Activated CD8-positive, alpha-beta T cell treated with anti-CD3 and anti-CD28 coated beads, Interleukin-2, amount 10 ng/mL, durations not matched to agents 7 days and 5 days (primary cell): ENCODE measurements at regions not wholly inside any gene's neighbourhood (a gene's known extent, or its start where the extent isn't known, plus 50 kb on each side); places are given as distances from the start of the nearest gene placed in this dataset.
"Not testable (repeated sequence)": the region's sequence is repeated elsewhere in the genome, so short reads cannot be mapped to it uniquely, and the experiment has no call there.

Experiments used
- ATAC-seq: fragments of 150-1000 bp; cut with Tn5 transposase; one replicate; pipeline ENCODE4 v1.10.0; 2021; ENCODE audit warnings: moderate library complexity
- CTCF ChIA-PET: fragments of 350-600 bp; sonication (Branson Sonifier 250); formaldehyde crosslinking; loops from one replicate; lab custom pipeline; 2021; ENCODE audit warnings: antibody characterized with exemption; lab: Charles Lee
- POLR2A ChIA-PET: fragments of 350-600 bp; sonication (Branson Sonifier 250); formaldehyde crosslinking; loops from one replicate; lab custom pipeline; 2021; ENCODE audit warnings: antibody characterized with exemption; lab: Charles Lee
- DNase-seq: peaks from one replicate; pipeline ENCODE4 v3.0.0-alpha.2; 2020
- H3K27ac Mint-ChIP-seq: one replicate; pipeline ENCODE4 v1.8.0; 2021; ENCODE audit warnings: mild to moderate bottlenecking, mixed read lengths
- H3K27me3 Mint-ChIP-seq: one replicate; pipeline ENCODE4 v1.8.0; 2021; ENCODE audit warnings: low read depth, mixed read lengths
- H3K36me3 Mint-ChIP-seq: one replicate; pipeline ENCODE4 v1.8.0; 2021; ENCODE audit warnings: low read depth, mixed read lengths
- H3K4me1 Mint-ChIP-seq: one replicate; pipeline ENCODE4 v1.8.0; 2021; ENCODE audit warnings: low read depth, mixed read lengths
- H3K4me3 Mint-ChIP-seq: one replicate; pipeline ENCODE4 v1.8.0; 2021; ENCODE audit warnings: mild to moderate bottlenecking, mixed read lengths
- H3K9me3 Mint-ChIP-seq: one replicate; pipeline ENCODE4 v1.8.0; 2022; ENCODE audit warnings: mixed read lengths; ENCODE audit not compliant: insufficient read depth

DNA sequence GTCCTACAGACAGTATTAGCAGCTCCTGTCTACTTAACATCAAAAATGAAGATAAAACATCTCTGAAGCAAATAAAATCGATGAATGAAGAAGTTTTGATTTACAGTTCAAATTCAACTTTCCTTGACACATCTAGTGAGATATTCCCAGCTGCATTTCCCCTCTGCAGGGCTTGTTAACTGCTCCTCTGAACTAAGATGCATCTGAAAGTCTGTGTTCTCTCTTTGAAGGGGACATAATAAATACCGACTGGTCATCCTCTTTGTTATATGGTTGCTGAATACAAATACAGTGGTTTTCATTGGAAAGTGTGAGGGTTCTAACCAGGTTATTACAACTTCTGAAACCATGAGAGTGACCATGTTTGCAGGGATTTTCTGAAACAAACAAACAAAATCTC lies 266.4 kb upstream of the SLC16A7 start:
- no peak for ATAC-seq
- ChIA-PET POLR2A (no interaction called here), CTCF (no interaction called here)
- no peak for DNase-seq
- H3K27me3 Mint-ChIP-seq: no peaks in the 10 kb centered on the region
- H3K27ac Mint-ChIP-seq: no peak overlapping the region
- no peaks in the 10 kb centered on the region for H3K9me3 Mint-ChIP-seq
- H3K36me3 Mint-ChIP-seq: no peaks in the 10 kb centered on the region
- H3K4me1 Mint-ChIP-seq: no peaks in the 10 kb centered on the region
- H3K4me3 Mint-ChIP-seq: no peak overlapping the region

GRCh38 chr12:59328395-59329075 lies 267.3 kb upstream of the SLC16A7 start:
- H3K9me3 Mint-ChIP-seq, CTCF ChIA-PET, H3K27ac Mint-ChIP-seq, H3K27me3 Mint-ChIP-seq, POLR2A ChIA-PET, DNase-seq, H3K4me3 Mint-ChIP-seq, H3K36me3 Mint-ChIP-seq, ATAC-seq, H3K4me1 Mint-ChIP-seq: not testable (repeated sequence)

DNA sequence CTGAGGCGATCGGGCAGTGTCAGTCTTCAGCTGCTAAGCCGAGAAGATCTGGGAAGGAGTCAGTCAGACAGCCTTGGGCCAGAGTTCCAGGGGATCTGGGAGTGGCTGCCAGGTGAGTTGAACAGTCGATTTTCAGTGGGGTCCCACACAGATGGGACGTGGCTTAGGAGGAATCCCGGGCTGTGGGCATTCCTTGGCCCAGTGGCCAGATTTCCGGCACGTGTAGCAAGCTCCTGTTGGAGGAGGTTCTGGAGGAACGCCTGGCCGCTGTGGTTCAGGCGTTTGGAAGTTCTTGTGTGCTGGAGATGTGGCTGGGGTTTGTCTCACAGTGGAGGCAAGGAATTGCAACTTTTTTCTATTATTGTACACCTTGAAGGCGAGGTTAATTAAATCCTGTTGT lies 269.4 kb upstream of the SLC16A7 start:
- H3K4me1 Mint-ChIP-seq, H3K9me3 Mint-ChIP-seq, DNase-seq, POLR2A ChIA-PET, H3K27ac Mint-ChIP-seq, CTCF ChIA-PET, H3K4me3 Mint-ChIP-seq, H3K27me3 Mint-ChIP-seq, H3K36me3 Mint-ChIP-seq, ATAC-seq: not testable (repeated sequence)

DNA sequence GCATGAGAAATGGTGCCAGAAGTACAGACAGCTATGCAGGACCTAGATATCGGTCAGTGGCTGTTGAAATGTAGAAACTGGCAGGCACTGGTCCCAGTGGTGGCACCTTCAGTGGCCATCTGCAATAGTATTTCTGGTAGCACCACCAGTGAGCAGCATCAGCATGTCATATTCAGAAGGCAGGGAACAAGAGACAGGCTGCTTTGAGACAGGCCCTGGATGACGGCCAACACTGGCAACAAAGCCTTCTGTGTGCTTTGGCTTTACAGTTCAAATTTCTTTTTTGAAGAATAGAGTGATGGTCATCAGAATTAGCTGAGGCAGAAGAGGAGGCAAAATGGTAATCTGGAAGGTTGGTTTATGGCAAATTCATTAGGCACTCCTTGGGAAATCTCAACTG lies 273.4 kb upstream of the SLC16A7 start:
- H3K4me1 Mint-ChIP-seq: no peaks in the 10 kb centered on the region
- no peaks in the 10 kb centered on the region for H3K36me3 Mint-ChIP-seq
- no peaks in the 10 kb centered on the region for H3K9me3 Mint-ChIP-seq
- H3K27ac Mint-ChIP-seq: no peak overlapping the region
- H3K27me3 Mint-ChIP-seq: no peaks in the 10 kb centered on the region
- no peak for DNase-seq
- no peak for ATAC-seq
- POLR2A ChIA-PET: no interaction called here
- H3K4me3 Mint-ChIP-seq: no peak overlapping the region
- CTCF ChIA-PET: no interaction called here

DNA sequence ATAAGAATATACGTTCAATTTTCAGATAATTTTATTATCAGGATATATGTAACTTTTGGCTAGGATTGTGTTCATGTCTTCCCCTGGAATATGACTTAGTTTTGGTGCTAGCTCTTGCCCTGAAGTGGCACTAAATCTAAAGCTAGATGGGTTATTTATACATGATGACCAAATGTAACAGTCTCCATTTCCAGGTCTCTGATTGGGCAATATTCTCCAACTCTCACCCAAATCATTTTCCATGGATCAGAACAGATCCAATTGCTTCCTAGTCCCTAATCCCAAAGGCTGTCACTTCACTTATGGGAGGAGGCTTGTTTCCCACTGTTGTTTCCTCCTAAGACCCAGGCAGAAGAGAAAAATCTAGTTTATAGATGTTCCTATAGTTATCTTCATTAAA lies 274.6 kb upstream of the SLC16A7 start:
- Mint-ChIP-seq H3K4me1 (no peaks in the 10 kb centered on the region), H3K27me3 (no peaks in the 10 kb centered on the region), H3K4me3 (no peak overlapping the region), H3K27ac (no peak overlapping the region), H3K36me3 (no peaks in the 10 kb centered on the region), H3K9me3 (no peaks in the 10 kb centered on the region)
- CTCF ChIA-PET: no interaction called here
- no peak for DNase-seq
- POLR2A ChIA-PET: no interaction called here
- no peak for ATAC-seq

- DNase-seq: no peak
- Mint-ChIP-seq H3K9me3 (no peaks in the 10 kb centered on the region), H3K4me1 (no peaks in the 10 kb centered on the region), H3K36me3 (no peaks in the 10 kb centered on the region), H3K27ac (no peak overlapping the region), H3K4me3 (no peak overlapping the region), H3K27me3 (no peaks in the 10 kb centered on the region)
- ChIA-PET POLR2A (no interaction called here), CTCF (no interaction called here)
- no peak for ATAC-seq
Measured at GRCh38 chr12:59320112-59320511, 275.7 kb upstream of the SLC16A7 start.

GRCh38 chr12:59318940-59319339 lies 276.9 kb upstream of the SLC16A7 start:
- H3K27ac Mint-ChIP-seq: no peak overlapping the region
- DNase-seq (no peak), ATAC-seq (no peak)
- H3K27me3 Mint-ChIP-seq: no peaks in the 10 kb centered on the region
- H3K4me3 Mint-ChIP-seq: no peak overlapping the region
- CTCF ChIA-PET: no interaction called here
- no peaks in the 10 kb centered on the region for H3K36me3 Mint-ChIP-seq
- POLR2A ChIA-PET: no interaction called here
- H3K9me3 Mint-ChIP-seq: no peaks in the 10 kb centered on the region
- no peaks in the 10 kb centered on the region for H3K4me1 Mint-ChIP-seq

DNA sequence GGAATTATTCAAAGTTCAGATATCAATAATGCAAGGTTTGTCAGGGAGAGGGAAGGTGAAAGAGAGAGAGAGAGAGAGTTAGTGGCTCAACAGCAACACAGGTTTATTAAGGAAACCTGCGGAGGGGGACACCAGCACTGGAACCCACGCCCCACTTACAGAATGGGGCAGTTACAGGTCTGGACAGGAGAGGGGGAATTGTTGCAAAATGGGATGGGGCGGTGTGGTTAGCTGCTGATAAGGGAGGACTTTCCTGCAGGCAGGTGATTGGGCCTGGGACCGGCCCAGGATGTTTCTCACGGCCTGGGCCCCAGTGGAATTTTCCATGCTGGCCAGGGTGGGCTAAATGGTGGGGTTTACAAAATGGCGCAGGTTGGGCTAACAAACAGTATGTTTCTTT lies 278.2 kb upstream of the SLC16A7 start:
- no peak overlapping the region for H3K27ac Mint-ChIP-seq
- POLR2A ChIA-PET: no interaction called here
- no peaks in the 10 kb centered on the region for H3K36me3 Mint-ChIP-seq
- ATAC-seq: no peak
- no peak for DNase-seq
- no peaks in the 10 kb centered on the region for H3K27me3 Mint-ChIP-seq
- CTCF ChIA-PET: no interaction called here
- no peaks in the 10 kb centered on the region for H3K4me1 Mint-ChIP-seq
- H3K4me3 Mint-ChIP-seq: no peak overlapping the region
- H3K9me3 Mint-ChIP-seq: no peaks in the 10 kb centered on the region

- H3K27ac Mint-ChIP-seq: no peak overlapping the region
- no peak overlapping the region for H3K4me3 Mint-ChIP-seq
- H3K9me3 Mint-ChIP-seq: peaks cover 4% of the 10 kb centered on the region
- CTCF ChIA-PET: no interaction called here
- H3K4me1 Mint-ChIP-seq: no peaks in the 10 kb centered on the region
- no peaks in the 10 kb centered on the region for H3K36me3 Mint-ChIP-seq
- H3K27me3 Mint-ChIP-seq: no peaks in the 10 kb centered on the region
- no peak for ATAC-seq
- POLR2A ChIA-PET: no interaction called here
- DNase-seq: no peak
Measured at GRCh38 chr12:59316938-59317337, 278.9 kb upstream of the SLC16A7 start.

DNA sequence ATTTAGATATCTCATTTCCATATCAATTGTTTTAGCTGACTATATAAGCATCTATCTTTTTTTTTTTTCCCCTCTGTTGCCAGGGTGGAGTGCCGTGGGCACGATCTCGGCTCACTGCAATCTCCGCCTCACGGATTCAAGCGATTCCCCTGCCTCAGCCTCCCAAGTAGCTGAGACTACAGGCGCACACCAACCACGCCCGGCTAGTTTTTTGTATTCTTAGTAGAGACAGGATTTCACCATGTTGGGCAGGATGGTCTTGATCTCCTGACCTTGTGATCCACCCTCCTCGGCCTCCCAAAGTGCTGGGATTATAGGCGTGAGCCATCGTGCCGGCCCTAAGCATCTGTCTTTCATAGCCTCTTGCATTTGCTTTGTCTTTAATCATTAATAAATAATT lies 279.5 kb upstream of the SLC16A7 start:
- POLR2A ChIA-PET, H3K36me3 Mint-ChIP-seq, H3K4me1 Mint-ChIP-seq, DNase-seq, H3K4me3 Mint-ChIP-seq, H3K27ac Mint-ChIP-seq, H3K9me3 Mint-ChIP-seq, ATAC-seq, H3K27me3 Mint-ChIP-seq, CTCF ChIA-PET: not testable (repeated sequence)

GRCh38 chr12:59314209-59314608 lies 281.6 kb upstream of the SLC16A7 start:
- H3K9me3 Mint-ChIP-seq: peaks cover 14% of the 10 kb centered on the region
- CTCF ChIA-PET: no interaction called here

DNA sequence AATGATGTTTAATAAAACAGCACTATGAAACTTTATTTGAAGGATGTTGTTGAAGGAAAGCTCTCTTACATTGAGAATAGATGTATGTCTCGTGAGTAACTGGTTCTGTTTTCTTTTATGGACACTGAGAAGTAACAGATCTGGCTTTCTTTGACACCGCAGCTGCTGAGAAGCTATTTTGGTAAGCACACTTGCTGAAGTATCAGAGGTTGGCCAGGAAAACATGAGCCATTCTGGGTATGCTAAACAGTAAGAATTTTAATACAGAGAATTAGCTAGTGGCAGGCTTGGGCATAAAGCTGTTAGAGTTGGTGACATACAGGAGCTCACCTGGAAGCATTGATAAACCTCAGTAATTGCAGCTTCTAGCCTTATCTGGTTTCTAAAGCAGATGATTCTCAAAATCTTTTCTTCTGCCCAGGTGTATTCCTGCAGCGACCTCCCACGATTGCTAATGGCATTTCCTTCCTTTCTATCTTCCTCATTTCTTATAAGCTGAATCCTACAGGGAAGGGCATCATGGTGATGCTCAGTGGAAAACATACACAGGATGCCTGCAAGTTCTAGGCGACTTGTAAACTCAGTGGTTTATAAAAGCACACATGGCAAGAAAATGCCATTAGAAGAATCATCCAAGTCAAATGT lies 291.6 kb upstream of the SLC16A7 start:
- H3K27me3 Mint-ChIP-seq: no peaks in the 10 kb centered on the region
- no peak for ATAC-seq
- no peak for DNase-seq
- ChIA-PET POLR2A (interaction anchor here (0.5 kb wide), 1 partner anchor 1372 kb away, joined by 6 read pairs; no protein-coding TSS in a partner anchor), CTCF (no interaction called here)
- H3K9me3 Mint-ChIP-seq: no peaks in the 10 kb centered on the region
- no peak overlapping the region for H3K27ac Mint-ChIP-seq
- H3K36me3 Mint-ChIP-seq: no peaks in the 10 kb centered on the region
- H3K4me3 Mint-ChIP-seq: no peak overlapping the region
- no peaks in the 10 kb centered on the region for H3K4me1 Mint-ChIP-seq

More at GRCh38 chr12:59314209-59314608, 281.6 kb upstream of the SLC16A7 start:
- no peaks in the 10 kb centered on the region for H3K4me1 Mint-ChIP-seq
- H3K4me3 Mint-ChIP-seq: no peak overlapping the region
- no peak for DNase-seq
- POLR2A ChIA-PET: no interaction called here
- ATAC-seq: no peak
- no peaks in the 10 kb centered on the region for H3K36me3 Mint-ChIP-seq
- no peak overlapping the region for H3K27ac Mint-ChIP-seq
- H3K27me3 Mint-ChIP-seq: no peaks in the 10 kb centered on the region
